GM19099 (cell line): ENCODE measurements at regions not wholly inside any gene's neighbourhood (a gene's known extent, or its start where the extent isn't known, plus 50 kb on each side); places are given as distances from the start of the nearest gene placed in this dataset.

Source experiments
- POLR2A ChIP-seq: IDR thresholded peaks from 3 replicates; pipeline ENCODE4 v1.6.1; 2011; ENCODE audit warnings: low read depth; ENCODE audit not compliant: insufficient read length; ENCODE audit errors: extremely low read depth

- no peak for TF ChIP-seq POLR2A
Measured at GRCh38 chr16:85321509-85322271, 209.4 kb upstream of the CIBAR2 start.

- TF ChIP-seq POLR2A, result no peak
Measured at GRCh38 chr16:85323230-85323960, 211.1 kb upstream of the CIBAR2 start.

- no peak for TF ChIP-seq POLR2A
Measured at GRCh38 chr16:85323961-85324253, 211.6 kb upstream of the CIBAR2 start.

GRCh38 chr16:85324488-85324887, 212.2 kb upstream of the CIBAR2 start:
- no peak for TF ChIP-seq POLR2A

GRCh38 chr16:85326113-85326793, 214.0 kb upstream of the CIBAR2 start:
- no peak for TF ChIP-seq POLR2A

GRCh38 chr16:85326794-85327181, 214.5 kb upstream of the CIBAR2 start:
- no peak for TF ChIP-seq POLR2A

- no peak for TF ChIP-seq POLR2A
Measured at GRCh38 chr16:85327731-85328675, 215.7 kb upstream of the CIBAR2 start.

- TF ChIP-seq POLR2A, result no peak
Measured at GRCh38 chr16:85328676-85329058, 216.4 kb upstream of the CIBAR2 start.

- TF ChIP-seq POLR2A, result no peak
Measured at GRCh38 chr16:85329059-85329812, 217.0 kb upstream of the CIBAR2 start.

- no peak for TF ChIP-seq POLR2A
Measured at GRCh38 chr16:85330006-85330693, 217.9 kb upstream of the CIBAR2 start.

GRCh38 chr16:85330694-85331188, 218.5 kb upstream of the CIBAR2 start:
- TF ChIP-seq POLR2A, result no peak

- TF ChIP-seq POLR2A, result no peak
Measured at GRCh38 chr16:85331688-85332087, 219.4 kb upstream of the CIBAR2 start.

GRCh38 chr16:85332175-85332574, 219.9 kb upstream of the CIBAR2 start:
- TF ChIP-seq POLR2A, result no peak
